Loucy (cell line): ENCODE measurements at regions not wholly inside any gene's neighbourhood (a gene's known extent, or its start where the extent isn't known, plus 50 kb on each side); places are given as distances from the start of the nearest gene placed in this dataset.

ENCODE experiments used
- CTCF ChIP-seq: fragments of 200-600 bp; sonication (generic); conservative IDR thresholded peaks from 2 replicates; pipeline ENCODE4 v1.5.1; 2014; ENCODE audit warnings: mild to moderate bottlenecking, antibody characterized with exemption, low read length
- EZH2phosphoT487 ChIP-seq: fragments of 200-600 bp; IDR thresholded peaks from 2 replicates; pipeline ENCODE4 v1.6.1; 2018; ENCODE audit warnings: antibody characterized with exemption, mild to moderate bottlenecking, moderate library complexity, borderline replicate concordance

GRCh38 chr9:104350541-104350940 is 153.5 kb upstream of the OR13F1 start:
- TF ChIP-seq CTCF (no peak), EZH2phosphoT487 (no peak)
